WTC11 (cell line): ENCODE measurements at regions not wholly inside any gene's neighbourhood (a gene's known extent, or its start where the extent isn't known, plus 50 kb on each side); places are given as distances from the start of the nearest gene placed in this dataset.

Experiments
- CTCF ChIP-seq: fragments of 200-600 bp; IDR thresholded peaks from 2 replicates; pipeline ENCODE4 v1.8.0; 2022; ENCODE audit warnings: antibody characterized with exemption
- FOXK1 ChIP-seq: sonication (generic); formaldehyde crosslinking; IDR thresholded peaks from 2 replicates; pipeline ENCODE4 v1.8.0; 2022; ENCODE audit warnings: mild to moderate bottlenecking, moderate library complexity, missing genetic modification reagents
- TF ChIP-seq, protein P1 (sequence below): sonication (generic); formaldehyde crosslinking; IDR thresholded peaks from 2 replicates; pipeline ENCODE4 v1.8.0; 2022; ENCODE audit warnings: mild to moderate bottlenecking, missing genetic modification reagents

- TF ChIP-seq CTCF (no peak), FOXK1 (no peak)
- TF ChIP-seq, protein P1, sequence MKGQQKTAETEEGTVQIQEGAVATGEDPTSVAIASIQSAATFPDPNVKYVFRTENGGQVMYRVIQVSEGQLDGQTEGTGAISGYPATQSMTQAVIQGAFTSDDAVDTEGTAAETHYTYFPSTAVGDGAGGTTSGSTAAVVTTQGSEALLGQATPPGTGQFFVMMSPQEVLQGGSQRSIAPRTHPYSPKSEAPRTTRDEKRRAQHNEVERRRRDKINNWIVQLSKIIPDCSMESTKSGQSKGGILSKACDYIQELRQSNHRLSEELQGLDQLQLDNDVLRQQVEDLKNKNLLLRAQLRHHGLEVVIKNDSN (CRISPR knock-in tag) = no peak
Observed at GRCh38 chr10:129063877-129064276, 403.2 kb upstream of the MGMT start.
